Central memory CD8-positive, alpha-beta T cell (primary cell): ENCODE measurements at regions not wholly inside any gene's neighbourhood (a gene's known extent, or its start where the extent isn't known, plus 50 kb on each side); places are given as distances from the start of the nearest gene placed in this dataset.
"Not testable (repeated sequence)": the region's sequence is repeated elsewhere in the genome, so short reads cannot be mapped to it uniquely, and the experiment has no call there.

Experiments used
- ATAC-seq: fragments of 150-1000 bp; cut with Tn5 transposase; replicated peaks from 2 replicates; pipeline ENCODE4 v1.10.0; 2022; ENCODE audit warnings: mild to moderate bottlenecking, moderate FRiP score, moderate number of reproducible peaks; ENCODE audit not compliant: poor library complexity, severe bottlenecking; ENCODE audit errors: extremely low read depth
- DNase-seq, 2 donors: peaks; one replicate each; pipeline ENCODE4 v3.0.0; 2021; ENCODE audit warnings: low spot score in 2 of 2
- H3K27ac Mint-ChIP-seq: one replicate; pipeline ENCODE4 v1.8.0; 2022; ENCODE audit warnings: low read depth, mild to moderate bottlenecking, moderate library complexity, mixed read lengths
- H3K27me3 Mint-ChIP-seq: one replicate; pipeline ENCODE4 v1.8.0; 2022; ENCODE audit warnings: mixed read lengths
- H3K36me3 Mint-ChIP-seq: one replicate; pipeline ENCODE4 v1.8.0; 2022; ENCODE audit warnings: mild to moderate bottlenecking, moderate library complexity, mixed read lengths; ENCODE audit not compliant: insufficient read depth
- H3K4me1 Mint-ChIP-seq: one replicate; pipeline ENCODE4 v1.8.0; 2022; ENCODE audit warnings: mixed read lengths
- H3K4me3 Mint-ChIP-seq: one replicate; pipeline ENCODE4 v1.8.0; 2022; ENCODE audit warnings: mild to moderate bottlenecking, moderate library complexity, mixed read lengths
- H3K9me3 Mint-ChIP-seq: one replicate; pipeline ENCODE4 v1.8.0; 2022; ENCODE audit warnings: mixed read lengths

- Mint-ChIP-seq H3K36me3 (no peaks in the 10 kb centered on the region), H3K4me3 (no peak overlapping the region), H3K27me3 (no peaks in the 10 kb centered on the region), H3K27ac (no peak overlapping the region), H3K4me1 (no peaks in the 10 kb centered on the region), H3K9me3 (peaks cover 6% of the 10 kb centered on the region)
- DNase-seq = no peak
- no peak for ATAC-seq
These were observed 258.8 kb downstream of the PLOD2 start for GRCh38 chr3:145902166-145902565.

- no peak overlapping the region for H3K4me3 Mint-ChIP-seq
- H3K4me1 Mint-ChIP-seq = no peaks in the 10 kb centered on the region
- DNase-seq (no peak), ATAC-seq (no peak)
- H3K27me3 Mint-ChIP-seq = no peaks in the 10 kb centered on the region
- H3K36me3 Mint-ChIP-seq = no peaks in the 10 kb centered on the region
- H3K27ac Mint-ChIP-seq = no peak overlapping the region
- peaks cover 6% of the 10 kb centered on the region for H3K9me3 Mint-ChIP-seq
These were observed 257.4 kb downstream of the PLOD2 start for GRCh38 chr3:145903472-145904013.

- H3K27ac Mint-ChIP-seq = no peak overlapping the region
- H3K9me3 Mint-ChIP-seq = peaks cover 6% of the 10 kb centered on the region
- H3K4me1 Mint-ChIP-seq = no peaks in the 10 kb centered on the region
- no peak overlapping the region for H3K4me3 Mint-ChIP-seq
- H3K36me3 Mint-ChIP-seq = no peaks in the 10 kb centered on the region
- ATAC-seq (no peak), DNase-seq (no peak)
- H3K27me3 Mint-ChIP-seq = no peaks in the 10 kb centered on the region
These were observed 256.8 kb downstream of the PLOD2 start for GRCh38 chr3:145904138-145904537.

GRCh38 chr3:145906301-145906700, 254.7 kb downstream of the PLOD2 start:
- H3K27ac Mint-ChIP-seq = no peak overlapping the region
- no peaks in the 10 kb centered on the region for H3K4me1 Mint-ChIP-seq
- no peak for ATAC-seq
- DNase-seq = no peak
- H3K9me3 Mint-ChIP-seq = peaks cover 6% of the 10 kb centered on the region
- H3K27me3 Mint-ChIP-seq = no peaks in the 10 kb centered on the region
- no peak overlapping the region for H3K4me3 Mint-ChIP-seq
- H3K36me3 Mint-ChIP-seq = no peaks in the 10 kb centered on the region

- DNase-seq (no peak), ATAC-seq (no peak)
- Mint-ChIP-seq H3K27me3 (no peaks in the 10 kb centered on the region), H3K27ac (no peak overlapping the region), H3K36me3 (no peaks in the 10 kb centered on the region), H3K4me3 (no peak overlapping the region), H3K4me1 (no peaks in the 10 kb centered on the region), H3K9me3 (peaks cover 6% of the 10 kb centered on the region)
These were observed 254.2 kb downstream of the PLOD2 start for GRCh38 chr3:145906755-145907154.

- peaks cover 11% of the 10 kb centered on the region for H3K9me3 Mint-ChIP-seq
These were observed 250.0 kb downstream of the PLOD2 start for GRCh38 chr3:145911016-145911415.

GRCh38 chr3:145915787-145916186, 245.2 kb downstream of the PLOD2 start:
- Mint-ChIP-seq H3K4me1 (no peaks in the 10 kb centered on the region), H3K27ac (no peak overlapping the region), H3K4me3 (no peak overlapping the region), H3K36me3 (no peaks in the 10 kb centered on the region), H3K9me3 (peaks cover 11% of the 10 kb centered on the region), H3K27me3 (no peaks in the 10 kb centered on the region)
- no peak for ATAC-seq
- DNase-seq = no peak

More at GRCh38 chr3:145911016-145911415, 250.0 kb downstream of the PLOD2 start:
- Mint-ChIP-seq H3K27me3 (no peaks in the 10 kb centered on the region), H3K27ac (no peak overlapping the region), H3K4me3 (no peak overlapping the region), H3K36me3 (no peaks in the 10 kb centered on the region), H3K4me1 (no peaks in the 10 kb centered on the region)
- no peak for ATAC-seq
- DNase-seq = no peak

GRCh38 chr3:145927736-145928135, 233.2 kb downstream of the PLOD2 start:
- not testable (repeated sequence) for DNase-seq, H3K4me3 Mint-ChIP-seq, H3K4me1 Mint-ChIP-seq, H3K36me3 Mint-ChIP-seq, H3K27me3 Mint-ChIP-seq, H3K27ac Mint-ChIP-seq, ATAC-seq
- H3K9me3 Mint-ChIP-seq = peaks cover 12% of the 10 kb centered on the region

GRCh38 chr3:145936971-145937370, 224.0 kb downstream of the PLOD2 start:
- DNase-seq = no peak
- H3K27ac Mint-ChIP-seq = no peak overlapping the region
- no peak overlapping the region for H3K4me3 Mint-ChIP-seq
- no peaks in the 10 kb centered on the region for H3K27me3 Mint-ChIP-seq
- H3K4me1 Mint-ChIP-seq = no peaks in the 10 kb centered on the region
- peaks cover 14% of the 10 kb centered on the region for H3K9me3 Mint-ChIP-seq
- ATAC-seq = no peak
- H3K36me3 Mint-ChIP-seq = no peaks in the 10 kb centered on the region

GRCh38 chr3:145939431-145939830, 221.6 kb downstream of the PLOD2 start:
- DNase-seq (no peak), ATAC-seq (no peak)
- Mint-ChIP-seq H3K4me3 (no peak overlapping the region), H3K4me1 (no peaks in the 10 kb centered on the region), H3K27ac (no peak overlapping the region), H3K9me3 (peaks cover 14% of the 10 kb centered on the region), H3K36me3 (no peaks in the 10 kb centered on the region), H3K27me3 (no peaks in the 10 kb centered on the region)

GRCh38 chr3:145942052-145942451, 218.9 kb downstream of the PLOD2 start:
- Mint-ChIP-seq H3K36me3 (peaks cover 1% of the 10 kb centered on the region), H3K27ac (no peak overlapping the region), H3K4me3 (no peak overlapping the region), H3K9me3 (no peaks in the 10 kb centered on the region), H3K4me1 (no peaks in the 10 kb centered on the region), H3K27me3 (no peaks in the 10 kb centered on the region)
- ATAC-seq (no peak), DNase-seq (no peak)

GRCh38 chr3:145943952-145944351, 217.0 kb downstream of the PLOD2 start:
- Mint-ChIP-seq H3K27ac (no peak overlapping the region), H3K4me1 (no peaks in the 10 kb centered on the region), H3K9me3 (peaks cover 6% of the 10 kb centered on the region), H3K36me3 (peaks cover 1% of the 10 kb centered on the region), H3K4me3 (no peak overlapping the region), H3K27me3 (no peaks in the 10 kb centered on the region)
- ATAC-seq = no peak
- no peak for DNase-seq

GRCh38 chr3:145951441-145951840, 209.5 kb downstream of the PLOD2 start:
- Mint-ChIP-seq H3K27me3 (no peaks in the 10 kb centered on the region), H3K4me3 (no peak overlapping the region), H3K9me3 (peaks cover 6% of the 10 kb centered on the region), H3K27ac (no peak overlapping the region), H3K4me1 (no peaks in the 10 kb centered on the region), H3K36me3 (peaks cover 1% of the 10 kb centered on the region)
- DNase-seq (no peak), ATAC-seq (no peak)

- Mint-ChIP-seq H3K36me3 (no peaks in the 10 kb centered on the region), H3K27ac (no peak overlapping the region), H3K4me1 (no peaks in the 10 kb centered on the region), H3K9me3 (peaks cover 6% of the 10 kb centered on the region), H3K27me3 (no peaks in the 10 kb centered on the region), H3K4me3 (no peak overlapping the region)
- DNase-seq (no peak), ATAC-seq (no peak)
These were observed 208.4 kb downstream of the PLOD2 start for GRCh38 chr3:145952536-145952935.
